ENCODE measurements at regions not wholly inside any gene's neighbourhood (a gene's known extent, or its start where the extent isn't known, plus 50 kb on each side); places are given as distances from the start of the nearest gene placed in this dataset.

DNA sequence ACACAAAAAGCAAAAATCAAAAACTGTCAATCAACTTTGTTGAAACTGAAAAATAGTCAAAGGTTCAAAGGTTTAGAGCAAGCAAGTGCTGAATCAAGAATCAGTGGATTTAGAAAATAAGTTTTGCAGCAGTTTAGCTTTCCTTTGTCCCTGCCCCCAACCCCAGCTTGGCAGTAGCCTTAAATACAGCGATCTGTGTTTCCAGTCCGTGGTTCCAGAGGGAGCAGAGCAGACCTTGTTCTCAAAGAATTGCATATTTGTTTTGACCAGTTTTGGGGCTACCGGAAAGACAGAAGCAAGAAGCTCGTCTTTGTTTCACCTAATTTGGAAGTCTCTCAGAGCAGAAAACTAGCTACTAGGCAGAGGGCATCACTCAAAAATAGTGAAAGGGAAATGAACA is 57.2 kb upstream of the PRDM9 start:
- TF ChIP-seq, protein P1, sequence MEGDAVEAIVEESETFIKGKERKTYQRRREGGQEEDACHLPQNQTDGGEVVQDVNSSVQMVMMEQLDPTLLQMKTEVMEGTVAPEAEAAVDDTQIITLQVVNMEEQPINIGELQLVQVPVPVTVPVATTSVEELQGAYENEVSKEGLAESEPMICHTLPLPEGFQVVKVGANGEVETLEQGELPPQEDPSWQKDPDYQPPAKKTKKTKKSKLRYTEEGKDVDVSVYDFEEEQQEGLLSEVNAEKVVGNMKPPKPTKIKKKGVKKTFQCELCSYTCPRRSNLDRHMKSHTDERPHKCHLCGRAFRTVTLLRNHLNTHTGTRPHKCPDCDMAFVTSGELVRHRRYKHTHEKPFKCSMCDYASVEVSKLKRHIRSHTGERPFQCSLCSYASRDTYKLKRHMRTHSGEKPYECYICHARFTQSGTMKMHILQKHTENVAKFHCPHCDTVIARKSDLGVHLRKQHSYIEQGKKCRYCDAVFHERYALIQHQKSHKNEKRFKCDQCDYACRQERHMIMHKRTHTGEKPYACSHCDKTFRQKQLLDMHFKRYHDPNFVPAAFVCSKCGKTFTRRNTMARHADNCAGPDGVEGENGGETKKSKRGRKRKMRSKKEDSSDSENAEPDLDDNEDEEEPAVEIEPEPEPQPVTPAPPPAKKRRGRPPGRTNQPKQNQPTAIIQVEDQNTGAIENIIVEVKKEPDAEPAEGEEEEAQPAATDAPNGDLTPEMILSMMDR (IDR thresholded peaks at IDR 0.05; ENCODE audit: poor library complexity) = no peak
- no peak for TF ChIP-seq EZH2phosphoT487 (IDR thresholded peaks at IDR 0.05; ENCODE audit: low read depth, severe bottlenecking, unreplicated experiment)

Data from hepatocyte (in vitro differentiated cells).